ENCODE measurements at regions not wholly inside any gene's neighbourhood (a gene's known extent, or its start where the extent isn't known, plus 50 kb on each side); places are given as distances from the start of the nearest gene placed in this dataset.

GRCh38 chr5:24232041-24232440, 412.7 kb downstream of the CDH10 start:
- TF ChIP-seq POLR2AphosphoS5 (IDR thresholded peaks at IDR 0.05) (no peak), POLR2A (IDR thresholded peaks at IDR 0.05; ENCODE audit: low read depth) (no peak), EP300 (IDR thresholded peaks at IDR 0.05) (no peak)
- TF ChIP-seq, protein P1, sequence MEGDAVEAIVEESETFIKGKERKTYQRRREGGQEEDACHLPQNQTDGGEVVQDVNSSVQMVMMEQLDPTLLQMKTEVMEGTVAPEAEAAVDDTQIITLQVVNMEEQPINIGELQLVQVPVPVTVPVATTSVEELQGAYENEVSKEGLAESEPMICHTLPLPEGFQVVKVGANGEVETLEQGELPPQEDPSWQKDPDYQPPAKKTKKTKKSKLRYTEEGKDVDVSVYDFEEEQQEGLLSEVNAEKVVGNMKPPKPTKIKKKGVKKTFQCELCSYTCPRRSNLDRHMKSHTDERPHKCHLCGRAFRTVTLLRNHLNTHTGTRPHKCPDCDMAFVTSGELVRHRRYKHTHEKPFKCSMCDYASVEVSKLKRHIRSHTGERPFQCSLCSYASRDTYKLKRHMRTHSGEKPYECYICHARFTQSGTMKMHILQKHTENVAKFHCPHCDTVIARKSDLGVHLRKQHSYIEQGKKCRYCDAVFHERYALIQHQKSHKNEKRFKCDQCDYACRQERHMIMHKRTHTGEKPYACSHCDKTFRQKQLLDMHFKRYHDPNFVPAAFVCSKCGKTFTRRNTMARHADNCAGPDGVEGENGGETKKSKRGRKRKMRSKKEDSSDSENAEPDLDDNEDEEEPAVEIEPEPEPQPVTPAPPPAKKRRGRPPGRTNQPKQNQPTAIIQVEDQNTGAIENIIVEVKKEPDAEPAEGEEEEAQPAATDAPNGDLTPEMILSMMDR (IDR thresholded peaks at IDR 0.05): no peak

Measured in esophagus muscularis mucosa (tissue), 4 donors.